GM12872 (cell line): ENCODE measurements at regions not wholly inside any gene's neighbourhood (a gene's known extent, or its start where the extent isn't known, plus 50 kb on each side); places are given as distances from the start of the nearest gene placed in this dataset.

Experiments used
- TF ChIP-seq, protein P1 (sequence below): IDR thresholded peaks from 3 replicates; pipeline ENCODE4 v1.5.1; 2011; ENCODE audit warnings: low read depth, mild to moderate bottlenecking, low read length, moderate library complexity; ENCODE audit not compliant: insufficient read depth

DNA sequence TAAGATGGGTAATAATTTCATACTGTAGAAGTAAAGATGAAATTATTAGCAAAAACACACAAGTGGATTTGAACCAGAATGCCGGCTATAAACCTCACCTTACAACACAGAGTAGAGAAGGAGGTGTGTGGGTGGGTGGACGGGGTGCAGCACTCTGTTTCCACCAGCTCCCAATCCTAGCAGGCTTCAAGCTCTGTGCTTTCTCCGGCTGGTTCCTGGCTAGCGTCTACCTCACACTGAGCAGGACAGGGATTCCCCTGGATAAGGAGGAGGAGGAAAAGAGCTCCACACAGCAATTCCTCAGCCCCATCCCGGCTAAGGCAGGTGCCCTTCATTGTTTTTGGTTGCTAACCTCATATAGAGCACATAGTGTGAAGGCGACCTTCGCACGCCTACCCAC, 453.3 kb downstream of the C6orf118 start:
- TF ChIP-seq, protein P1, sequence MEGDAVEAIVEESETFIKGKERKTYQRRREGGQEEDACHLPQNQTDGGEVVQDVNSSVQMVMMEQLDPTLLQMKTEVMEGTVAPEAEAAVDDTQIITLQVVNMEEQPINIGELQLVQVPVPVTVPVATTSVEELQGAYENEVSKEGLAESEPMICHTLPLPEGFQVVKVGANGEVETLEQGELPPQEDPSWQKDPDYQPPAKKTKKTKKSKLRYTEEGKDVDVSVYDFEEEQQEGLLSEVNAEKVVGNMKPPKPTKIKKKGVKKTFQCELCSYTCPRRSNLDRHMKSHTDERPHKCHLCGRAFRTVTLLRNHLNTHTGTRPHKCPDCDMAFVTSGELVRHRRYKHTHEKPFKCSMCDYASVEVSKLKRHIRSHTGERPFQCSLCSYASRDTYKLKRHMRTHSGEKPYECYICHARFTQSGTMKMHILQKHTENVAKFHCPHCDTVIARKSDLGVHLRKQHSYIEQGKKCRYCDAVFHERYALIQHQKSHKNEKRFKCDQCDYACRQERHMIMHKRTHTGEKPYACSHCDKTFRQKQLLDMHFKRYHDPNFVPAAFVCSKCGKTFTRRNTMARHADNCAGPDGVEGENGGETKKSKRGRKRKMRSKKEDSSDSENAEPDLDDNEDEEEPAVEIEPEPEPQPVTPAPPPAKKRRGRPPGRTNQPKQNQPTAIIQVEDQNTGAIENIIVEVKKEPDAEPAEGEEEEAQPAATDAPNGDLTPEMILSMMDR, result no peak

DNA sequence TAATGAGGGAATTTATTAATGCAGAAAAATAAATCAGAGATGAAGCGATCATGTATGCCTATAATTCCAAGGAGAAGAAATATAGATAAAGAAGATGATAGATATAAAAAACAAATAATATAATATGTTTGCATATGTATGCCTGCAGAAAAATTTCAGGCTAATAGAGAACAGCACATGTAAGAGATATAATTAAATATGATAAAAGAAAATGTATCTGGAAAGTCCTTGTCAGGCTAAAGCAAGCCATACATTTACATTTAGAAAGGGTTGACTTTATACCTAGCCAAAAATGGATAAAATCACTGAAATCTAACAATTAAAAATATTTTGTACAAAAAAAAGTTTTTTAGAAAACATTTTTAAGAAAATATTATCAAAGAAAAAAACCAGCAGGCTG, 454.1 kb downstream of the C6orf118 start:
- TF ChIP-seq, protein P1, result no peak

DNA sequence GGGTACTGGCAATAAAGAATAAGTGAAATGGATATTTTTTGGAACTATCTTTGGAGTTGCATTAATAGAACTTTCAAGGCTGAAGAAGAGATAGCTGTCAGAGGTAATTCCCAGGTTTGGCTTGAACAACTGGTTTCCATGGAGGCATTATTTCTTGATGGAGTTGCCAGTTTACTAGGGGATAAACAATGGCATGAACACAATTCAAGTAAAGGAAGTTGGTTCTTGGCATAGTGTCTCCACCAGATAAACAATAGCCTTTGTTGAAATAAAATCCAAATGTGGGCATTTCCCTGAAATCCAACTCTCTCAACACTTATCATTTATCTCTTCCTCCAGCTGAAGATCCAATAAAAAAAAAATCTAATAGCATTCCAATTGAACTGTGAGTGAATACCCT, 454.9 kb downstream of the C6orf118 start:
- TF ChIP-seq, protein P1, result no peak

DNA sequence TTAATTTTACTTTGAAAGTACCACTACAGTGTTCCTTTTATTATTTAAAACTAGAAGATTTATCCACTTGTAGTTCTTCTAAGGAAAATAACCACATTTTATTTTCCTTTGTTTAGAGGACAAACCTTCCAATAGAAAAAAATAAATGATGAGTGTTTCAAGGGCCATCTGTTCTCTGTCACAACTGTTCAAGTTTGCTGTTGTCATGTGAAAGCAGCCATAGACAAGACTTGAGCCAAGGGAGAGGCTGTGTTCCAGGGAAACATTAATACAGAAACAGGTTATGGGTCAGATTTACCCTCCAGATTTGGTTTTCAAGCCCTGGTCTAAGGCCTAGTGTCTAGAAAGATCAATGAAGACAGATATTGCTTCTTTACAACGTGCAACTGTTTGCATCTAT, 463.6 kb downstream of the C6orf118 start:
- TF ChIP-seq, protein P1, result no peak

DNA sequence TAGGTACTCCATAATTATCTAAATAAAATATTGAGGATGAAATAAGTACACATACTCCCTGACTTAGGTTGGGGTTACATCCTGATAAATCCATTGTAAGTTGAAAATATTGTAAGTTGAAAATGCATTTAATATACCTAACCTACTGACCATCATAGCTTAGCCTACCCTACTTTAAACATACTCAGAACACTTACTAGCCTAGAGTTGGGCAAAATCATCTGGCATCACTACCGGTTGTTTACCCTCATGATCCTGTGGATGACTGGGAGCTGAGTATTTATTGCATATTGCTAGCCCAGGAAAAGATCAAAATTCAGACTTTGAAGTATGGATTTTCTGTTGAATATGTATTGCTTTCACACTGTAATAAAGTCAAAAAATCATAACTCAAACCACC, 467.3 kb downstream of the C6orf118 start:
- TF ChIP-seq, protein P1, result no peak

DNA sequence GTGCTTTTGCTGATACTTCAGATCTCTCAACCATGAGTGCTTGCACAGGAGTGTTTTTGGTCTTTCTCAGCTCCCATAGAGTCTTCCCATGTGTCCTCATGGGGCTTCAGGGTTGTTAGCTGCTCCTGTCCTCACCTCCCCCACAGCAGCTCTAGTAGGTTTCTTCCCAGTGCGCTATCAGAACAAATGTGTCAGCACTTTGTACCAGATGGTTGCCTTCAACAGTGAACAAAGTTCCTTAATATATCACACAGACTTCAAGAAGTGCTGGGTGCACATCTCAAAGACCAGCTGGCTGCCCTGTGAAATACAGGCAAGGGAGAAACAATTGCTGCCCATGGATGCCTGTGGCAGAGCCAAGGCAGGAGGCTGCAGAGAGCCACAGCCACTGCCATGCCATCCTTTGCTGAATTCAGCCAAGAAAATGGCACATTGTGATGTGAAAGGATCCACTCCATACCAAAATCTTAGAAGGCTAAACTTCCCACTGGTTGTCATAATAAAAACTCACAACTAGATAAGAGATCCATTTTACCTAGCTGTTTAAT, 471.3 kb downstream of the C6orf118 start:
- TF ChIP-seq, protein P1, result no peak

DNA sequence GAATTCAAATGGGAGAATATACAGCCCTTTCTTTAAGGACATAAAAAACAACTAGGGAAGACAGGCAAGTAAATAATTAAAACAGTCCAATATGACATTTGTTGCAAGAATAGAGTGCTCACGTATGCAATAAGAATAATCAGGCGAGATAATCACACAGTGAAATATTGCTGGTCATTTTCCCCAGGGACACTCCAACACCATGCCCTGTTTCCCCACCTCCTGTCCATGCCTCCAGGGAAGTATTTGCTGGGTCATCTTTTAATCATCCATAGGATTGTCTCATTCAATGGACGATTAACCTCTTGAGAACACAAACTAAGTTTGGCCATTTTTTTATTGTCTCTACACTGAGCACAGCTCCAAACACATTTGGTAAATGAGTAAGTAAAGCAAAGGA, 472.9 kb downstream of the C6orf118 start:
- TF ChIP-seq, protein P1, result no peak
